ENCODE measurements at regions not wholly inside any gene's neighbourhood (a gene's known extent, or its start where the extent isn't known, plus 50 kb on each side); places are given as distances from the start of the nearest gene placed in this dataset.

DNA sequence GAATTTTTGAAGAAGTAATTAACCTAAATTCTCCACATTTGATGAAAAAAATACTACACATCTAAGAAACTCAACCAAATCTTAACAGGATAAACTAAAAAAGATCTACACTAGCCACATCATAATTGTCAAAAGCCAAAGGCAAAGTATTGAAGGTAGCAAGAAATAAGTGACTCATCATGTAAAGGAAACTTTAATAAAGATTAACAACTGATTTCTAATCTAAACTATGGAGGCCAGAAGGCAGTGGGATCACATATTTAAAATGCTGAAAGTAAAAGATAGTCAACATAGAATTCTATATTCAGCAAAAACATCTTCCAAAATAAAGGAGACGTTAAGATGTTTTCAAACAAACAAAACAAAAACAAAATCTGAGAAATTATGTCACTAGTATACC is 2002.9 kb downstream of the MAT2B start:
- no peak for DNase-seq (ENCODE audit: low read depth)
- TF ChIP-seq, protein P1, sequence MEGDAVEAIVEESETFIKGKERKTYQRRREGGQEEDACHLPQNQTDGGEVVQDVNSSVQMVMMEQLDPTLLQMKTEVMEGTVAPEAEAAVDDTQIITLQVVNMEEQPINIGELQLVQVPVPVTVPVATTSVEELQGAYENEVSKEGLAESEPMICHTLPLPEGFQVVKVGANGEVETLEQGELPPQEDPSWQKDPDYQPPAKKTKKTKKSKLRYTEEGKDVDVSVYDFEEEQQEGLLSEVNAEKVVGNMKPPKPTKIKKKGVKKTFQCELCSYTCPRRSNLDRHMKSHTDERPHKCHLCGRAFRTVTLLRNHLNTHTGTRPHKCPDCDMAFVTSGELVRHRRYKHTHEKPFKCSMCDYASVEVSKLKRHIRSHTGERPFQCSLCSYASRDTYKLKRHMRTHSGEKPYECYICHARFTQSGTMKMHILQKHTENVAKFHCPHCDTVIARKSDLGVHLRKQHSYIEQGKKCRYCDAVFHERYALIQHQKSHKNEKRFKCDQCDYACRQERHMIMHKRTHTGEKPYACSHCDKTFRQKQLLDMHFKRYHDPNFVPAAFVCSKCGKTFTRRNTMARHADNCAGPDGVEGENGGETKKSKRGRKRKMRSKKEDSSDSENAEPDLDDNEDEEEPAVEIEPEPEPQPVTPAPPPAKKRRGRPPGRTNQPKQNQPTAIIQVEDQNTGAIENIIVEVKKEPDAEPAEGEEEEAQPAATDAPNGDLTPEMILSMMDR (IDR thresholded peaks at IDR 0.05; ENCODE audit: insufficient read depth, low read length) = no peak
- no peak overlapping the region for H3K4me3 ChIP-seq (ENCODE audit: low read depth, low read length)

DNA sequence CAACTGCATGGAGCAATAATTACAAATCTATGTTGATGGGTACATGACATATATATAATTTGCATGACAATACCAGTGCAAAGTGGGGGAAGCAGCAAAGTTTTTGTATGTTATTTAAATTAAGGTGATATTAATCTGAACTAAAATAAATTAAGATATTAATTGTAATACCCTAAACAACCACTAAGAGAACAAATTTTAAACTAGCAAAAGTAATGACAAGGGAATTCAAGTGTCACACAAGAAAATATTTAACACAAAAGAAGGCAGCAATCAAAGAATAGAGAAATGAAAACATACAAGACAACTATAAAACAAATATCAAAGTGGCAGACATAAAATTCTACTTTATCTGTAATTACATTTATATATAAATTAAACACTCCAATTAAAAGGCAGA is 2003.4 kb downstream of the MAT2B start:
- no peak overlapping the region for H3K4me3 ChIP-seq (ENCODE audit: low read depth, low read length)
- TF ChIP-seq, protein P1 (IDR thresholded peaks at IDR 0.05; ENCODE audit: insufficient read depth, low read length) = no peak
- DNase-seq (ENCODE audit: low read depth) = no peak

DNA sequence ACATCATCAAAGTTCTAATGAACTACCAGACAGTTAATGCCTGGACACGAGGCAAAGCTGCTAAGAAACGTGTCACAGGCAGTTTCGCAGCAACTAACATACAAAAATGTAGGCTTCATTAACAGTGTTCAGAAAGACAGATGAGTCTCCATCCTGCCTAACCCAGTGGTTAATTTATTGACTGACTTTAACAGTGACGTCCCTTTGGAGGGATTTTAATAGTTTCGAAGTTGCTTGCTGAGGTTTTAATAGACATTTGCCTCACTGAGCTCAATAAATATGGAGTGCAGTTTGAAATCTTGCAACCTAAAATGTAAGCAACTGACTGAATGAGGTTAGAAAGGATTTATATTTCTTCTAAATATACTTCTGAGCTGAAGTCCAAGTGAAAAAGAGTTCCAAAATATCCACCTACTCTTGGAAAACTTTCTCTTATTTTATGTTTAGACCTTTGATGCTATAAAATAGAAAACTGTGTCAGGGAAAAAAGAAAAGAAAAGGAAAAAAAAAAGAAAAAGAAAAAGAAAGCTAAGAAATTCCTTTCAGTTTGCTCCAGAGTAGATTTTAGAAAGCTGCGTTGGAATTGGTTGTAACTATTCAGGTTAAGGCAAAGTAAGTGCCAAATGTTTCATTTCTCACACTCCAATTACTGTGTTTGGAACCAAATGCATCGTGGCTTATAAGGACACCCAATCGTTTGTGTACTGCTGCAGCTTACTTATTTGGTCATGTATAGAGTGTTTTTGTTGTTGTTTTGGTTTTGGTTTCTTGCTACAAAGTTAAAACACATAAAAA is 2016.6 kb downstream of the MAT2B start:
- TF ChIP-seq, protein P1 (IDR thresholded peaks at IDR 0.05; ENCODE audit: insufficient read depth, low read length) = no peak
- H3K4me3 ChIP-seq (ENCODE audit: low read depth, low read length) = no peak overlapping the region
- no peak for DNase-seq (ENCODE audit: low read depth)

DNA sequence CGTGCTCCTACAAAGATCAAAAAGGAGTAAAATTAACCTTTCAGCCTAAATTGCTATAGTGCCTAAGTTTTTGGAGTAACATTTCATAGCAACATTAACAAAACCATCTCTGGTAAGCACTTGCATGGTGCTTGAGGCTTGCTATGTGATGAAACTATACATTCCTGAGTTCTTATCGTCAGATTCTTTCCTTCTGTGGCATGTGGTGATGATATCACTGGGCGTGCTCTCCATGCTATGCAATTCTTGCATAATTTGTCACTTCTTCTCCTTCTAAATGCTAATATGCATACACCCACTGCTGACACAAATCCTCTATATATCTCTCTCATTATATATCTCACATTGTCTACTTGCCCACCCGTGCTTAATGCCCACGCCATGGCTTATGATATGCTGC is 2019.9 kb downstream of the MAT2B start:
- TF ChIP-seq, protein P1 (IDR thresholded peaks at IDR 0.05; ENCODE audit: insufficient read depth, low read length) = no peak
- no peak overlapping the region for H3K4me3 ChIP-seq (ENCODE audit: low read depth, low read length)
- DNase-seq (ENCODE audit: low read depth) = peak; percentile 20

DNA sequence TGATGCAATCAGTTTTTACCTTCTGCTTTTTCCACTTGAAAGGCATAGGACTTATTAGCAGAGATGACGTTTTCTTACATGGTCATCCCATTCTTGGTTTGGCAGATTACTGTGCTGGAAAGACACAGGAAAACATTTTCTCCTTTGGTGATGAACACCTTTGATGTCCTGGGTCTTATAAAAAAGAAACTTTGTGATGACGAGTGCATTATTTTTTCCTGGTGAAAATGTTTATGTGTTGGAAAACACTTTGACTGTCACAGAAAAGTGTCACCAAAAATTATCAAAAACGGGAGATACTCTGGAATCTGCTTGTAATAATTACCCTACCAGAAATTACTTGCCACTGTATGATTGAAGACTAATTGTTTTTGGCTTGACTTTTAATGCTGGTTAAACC is 2020.9 kb downstream of the MAT2B start:
- TF ChIP-seq, protein P1 (IDR thresholded peaks at IDR 0.05; ENCODE audit: insufficient read depth, low read length) = no peak
- no peak overlapping the region for H3K4me3 ChIP-seq (ENCODE audit: low read depth, low read length)
- no peak for DNase-seq (ENCODE audit: low read depth)

DNA sequence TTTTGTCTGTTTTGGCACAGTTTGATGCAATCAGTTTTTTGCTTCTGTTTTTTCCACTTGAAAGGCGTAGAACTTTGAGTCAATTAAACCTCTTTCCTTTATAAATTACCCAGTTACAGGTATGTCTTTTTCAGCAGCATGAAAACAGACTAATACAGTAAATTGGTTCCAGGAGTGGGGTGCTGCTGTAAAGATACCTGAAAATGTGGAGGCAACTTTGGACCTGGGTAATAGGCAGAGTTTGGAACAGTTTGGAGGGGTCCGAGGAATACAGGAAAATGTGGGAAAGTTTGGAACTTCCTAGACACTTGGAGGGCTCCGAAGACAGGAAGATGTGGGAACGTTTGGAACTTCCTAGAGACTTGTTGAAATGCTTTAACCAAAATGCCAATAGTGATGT is 2022.2 kb downstream of the MAT2B start:
- no peak for DNase-seq (ENCODE audit: low read depth)
- no peak overlapping the region for H3K4me3 ChIP-seq (ENCODE audit: low read depth, low read length)
- TF ChIP-seq, protein P1 (IDR thresholded peaks at IDR 0.05; ENCODE audit: insufficient read depth, low read length) = no peak

DNA sequence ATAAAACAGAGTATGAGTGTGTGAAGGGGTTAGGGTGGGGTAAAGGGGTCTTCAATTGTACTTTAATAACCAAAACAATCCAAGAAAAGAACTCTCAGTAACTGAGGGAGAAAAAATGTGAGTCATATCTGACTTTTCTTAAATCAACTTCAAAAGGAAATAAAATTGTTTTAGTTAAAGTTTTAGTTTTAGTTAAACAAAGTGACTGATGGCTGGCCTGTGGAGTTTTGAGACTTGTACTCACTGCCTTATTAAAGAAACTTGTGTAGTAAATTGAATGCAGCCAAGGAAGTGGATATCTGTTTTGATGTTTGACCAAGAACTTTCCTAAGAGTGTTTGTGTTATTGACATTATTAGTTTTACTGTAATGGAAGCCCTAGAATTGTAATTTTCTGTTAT is 2032.6 kb downstream of the MAT2B start:
- TF ChIP-seq, protein P1 (IDR thresholded peaks at IDR 0.05; ENCODE audit: insufficient read depth, low read length) = no peak
- no peak for DNase-seq (ENCODE audit: low read depth)
- H3K4me3 ChIP-seq (ENCODE audit: low read depth, low read length) = no peak overlapping the region
